Chondrocyte (in vitro differentiated cells): ENCODE measurements at regions not wholly inside any gene's neighbourhood (a gene's known extent, or its start where the extent isn't known, plus 50 kb on each side); places are given as distances from the start of the nearest gene placed in this dataset.
A peak's percentile ranks its signal among the peaks of the same experiment; 100 is the strongest.

Source experiments
- DNase-seq: peaks from one replicate; pipeline ENCODE4 v3.0.0; 2021; ENCODE audit warnings: mixed read lengths, low spot score
- H3K27ac Mint-ChIP-seq: one replicate; pipeline ENCODE4 v1.8.0; 2021; ENCODE audit warnings: mild to moderate bottlenecking, moderate library complexity, mixed read lengths; ENCODE audit not compliant: unreplicated experiment
- H3K27me3 Mint-ChIP-seq: 2 replicates; pipeline ENCODE4 v1.8.0; 2021; ENCODE audit warnings: low read depth, mixed read lengths
- H3K36me3 Mint-ChIP-seq: 2 replicates; pipeline ENCODE4 v1.8.0; 2021; ENCODE audit warnings: low read depth, mixed read lengths
- H3K4me1 Mint-ChIP-seq: 2 replicates; pipeline ENCODE4 v1.8.0; 2021; ENCODE audit warnings: low read depth, mild to moderate bottlenecking, mixed read lengths
- H3K4me3 Mint-ChIP-seq: one replicate; pipeline ENCODE4 v1.8.0; 2021; ENCODE audit warnings: mild to moderate bottlenecking, moderate library complexity, mixed read lengths; ENCODE audit not compliant: unreplicated experiment
- H3K9me3 Mint-ChIP-seq: 2 replicates; pipeline ENCODE4 v1.8.0; 2021; ENCODE audit warnings: low read depth, mixed read lengths
- TF ChIP-seq, protein P1 (sequence below): fragments of 200-600 bp; sonication (generic); IDR thresholded peaks from 2 replicates; pipeline ENCODE4 v1.5.0; 2021; ENCODE audit warnings: antibody characterized with exemption, mild to moderate bottlenecking, moderate library complexity

DNA sequence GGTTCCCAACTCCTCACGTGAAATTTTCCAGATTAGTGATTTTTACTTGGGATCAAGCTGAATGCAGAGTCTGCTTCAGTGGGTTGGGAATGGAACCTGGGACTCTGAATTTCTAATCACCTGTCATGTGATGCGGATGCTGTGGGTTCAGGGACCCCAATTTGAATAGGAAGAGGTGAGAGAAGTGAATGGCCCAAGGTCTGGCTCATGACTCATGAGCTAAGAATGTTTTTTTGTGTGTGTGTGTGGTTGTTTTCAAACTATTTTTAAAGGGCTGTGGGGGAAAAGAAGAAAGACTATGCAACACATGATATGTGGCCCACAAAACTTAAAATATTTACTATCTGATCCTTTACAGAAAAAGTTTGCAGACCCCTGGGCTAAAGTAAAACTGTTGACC lies 108.5 kb upstream of the CYRIA start:
- no peaks in the 10 kb centered on the region for H3K9me3 Mint-ChIP-seq
- H3K27ac Mint-ChIP-seq: no peak overlapping the region
- peaks cover 51% of the 10 kb centered on the region for H3K27me3 Mint-ChIP-seq
- H3K36me3 Mint-ChIP-seq: no peaks in the 10 kb centered on the region
- H3K4me3 Mint-ChIP-seq: no peak overlapping the region
- no peak for DNase-seq
- TF ChIP-seq, protein P1, sequence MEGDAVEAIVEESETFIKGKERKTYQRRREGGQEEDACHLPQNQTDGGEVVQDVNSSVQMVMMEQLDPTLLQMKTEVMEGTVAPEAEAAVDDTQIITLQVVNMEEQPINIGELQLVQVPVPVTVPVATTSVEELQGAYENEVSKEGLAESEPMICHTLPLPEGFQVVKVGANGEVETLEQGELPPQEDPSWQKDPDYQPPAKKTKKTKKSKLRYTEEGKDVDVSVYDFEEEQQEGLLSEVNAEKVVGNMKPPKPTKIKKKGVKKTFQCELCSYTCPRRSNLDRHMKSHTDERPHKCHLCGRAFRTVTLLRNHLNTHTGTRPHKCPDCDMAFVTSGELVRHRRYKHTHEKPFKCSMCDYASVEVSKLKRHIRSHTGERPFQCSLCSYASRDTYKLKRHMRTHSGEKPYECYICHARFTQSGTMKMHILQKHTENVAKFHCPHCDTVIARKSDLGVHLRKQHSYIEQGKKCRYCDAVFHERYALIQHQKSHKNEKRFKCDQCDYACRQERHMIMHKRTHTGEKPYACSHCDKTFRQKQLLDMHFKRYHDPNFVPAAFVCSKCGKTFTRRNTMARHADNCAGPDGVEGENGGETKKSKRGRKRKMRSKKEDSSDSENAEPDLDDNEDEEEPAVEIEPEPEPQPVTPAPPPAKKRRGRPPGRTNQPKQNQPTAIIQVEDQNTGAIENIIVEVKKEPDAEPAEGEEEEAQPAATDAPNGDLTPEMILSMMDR: no peak
- H3K4me1 Mint-ChIP-seq: no peaks in the 10 kb centered on the region

DNA sequence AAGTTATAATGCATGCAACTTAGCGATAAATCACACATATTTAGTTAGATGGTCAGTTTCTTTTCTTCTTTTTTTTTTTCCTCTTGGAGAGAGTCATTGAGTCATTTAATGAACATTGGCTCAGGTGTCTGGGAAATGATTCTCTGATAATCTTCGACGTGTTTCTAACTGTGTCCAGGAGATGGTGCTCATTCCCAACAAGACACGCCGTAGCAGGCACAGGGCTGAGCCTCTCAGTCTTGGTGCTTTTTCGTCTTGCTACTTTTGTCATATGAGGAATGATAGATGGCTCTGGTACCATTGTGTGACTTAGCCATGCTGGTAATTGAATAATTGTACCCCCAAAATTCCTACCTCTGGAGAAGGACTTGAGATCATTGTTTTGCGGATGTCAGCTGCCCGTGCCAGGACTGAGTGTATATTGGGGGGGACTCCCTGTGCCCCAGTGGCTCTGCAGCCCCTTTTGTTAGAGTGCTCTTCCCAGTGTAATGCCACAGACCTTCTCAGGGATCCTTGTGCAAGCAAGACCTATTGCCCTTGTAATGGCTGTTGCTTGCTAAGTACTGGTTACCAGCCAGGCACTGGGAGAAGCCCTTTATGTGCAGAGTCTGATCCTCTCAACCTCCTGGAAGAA lies 107.6 kb upstream of the CYRIA start:
- no peak for DNase-seq
- no peaks in the 10 kb centered on the region for H3K36me3 Mint-ChIP-seq
- no peak overlapping the region for H3K4me3 Mint-ChIP-seq
- H3K27ac Mint-ChIP-seq: no peak overlapping the region
- H3K4me1 Mint-ChIP-seq: no peaks in the 10 kb centered on the region
- H3K9me3 Mint-ChIP-seq: no peaks in the 10 kb centered on the region
- H3K27me3 Mint-ChIP-seq: peaks cover 50% of the 10 kb centered on the region
- TF ChIP-seq, protein P1: peak; percentile 82

DNA sequence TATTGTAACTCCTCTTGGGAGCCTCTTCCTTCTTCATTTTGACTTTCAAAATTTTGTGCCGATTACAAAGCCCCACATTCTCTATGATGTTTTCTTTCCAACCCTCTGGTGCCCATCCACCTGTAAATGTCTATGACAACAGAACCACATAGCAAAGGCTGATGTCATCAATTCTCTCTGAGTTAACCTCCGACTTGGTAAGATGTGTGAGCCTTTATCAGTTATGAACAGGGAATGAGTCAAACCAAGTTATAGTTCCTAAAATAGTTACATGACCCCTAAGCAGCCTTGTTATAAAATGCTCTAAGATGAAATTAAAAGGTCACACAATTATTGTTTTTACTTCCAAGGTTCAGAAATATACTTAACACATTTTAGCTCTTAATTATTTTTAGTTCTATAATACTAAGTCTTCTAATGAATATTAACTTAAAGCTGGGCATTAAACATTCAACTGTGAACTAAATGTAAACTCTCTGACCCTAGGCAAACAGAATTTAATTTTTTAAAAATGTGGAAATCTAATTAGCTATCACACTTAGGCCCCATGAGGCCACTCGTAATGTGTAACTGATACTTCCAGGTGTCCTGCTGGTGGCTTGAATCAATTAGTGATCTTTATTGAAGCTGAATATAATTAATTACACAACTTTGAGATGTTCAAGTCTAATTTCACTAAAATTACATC lies 102.3 kb upstream of the CYRIA start:
- TF ChIP-seq, protein P1: no peak
- no peak for DNase-seq
- H3K4me1 Mint-ChIP-seq: no peaks in the 10 kb centered on the region
- H3K27ac Mint-ChIP-seq: no peak overlapping the region
- H3K9me3 Mint-ChIP-seq: peaks cover 5% of the 10 kb centered on the region
- peaks cover 40% of the 10 kb centered on the region for H3K27me3 Mint-ChIP-seq
- no peaks in the 10 kb centered on the region for H3K36me3 Mint-ChIP-seq
- no peak overlapping the region for H3K4me3 Mint-ChIP-seq

DNA sequence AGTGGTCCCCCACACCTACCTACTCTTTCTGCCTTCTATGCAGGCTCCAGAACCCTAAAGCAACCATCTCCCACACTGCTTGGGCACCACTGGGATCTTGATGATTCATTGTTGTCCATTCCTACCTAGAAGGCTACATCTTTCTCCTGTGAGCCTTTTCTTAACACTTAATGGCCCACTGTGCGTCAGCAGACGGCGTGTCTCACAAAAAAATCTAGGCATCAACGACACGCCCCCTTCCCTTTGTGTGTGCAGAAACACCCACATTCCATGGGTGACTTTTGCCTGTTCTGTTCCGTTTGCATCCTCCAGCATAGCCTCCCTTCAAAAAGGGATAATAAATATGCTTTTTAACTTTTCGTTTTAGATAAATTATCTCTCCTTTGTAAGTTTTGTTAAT lies 99.7 kb upstream of the CYRIA start:
- Mint-ChIP-seq H3K4me1 (no peaks in the 10 kb centered on the region), H3K27me3 (peaks cover 38% of the 10 kb centered on the region), H3K27ac (no peak overlapping the region), H3K36me3 (no peaks in the 10 kb centered on the region), H3K4me3 (no peak overlapping the region), H3K9me3 (peaks cover 5% of the 10 kb centered on the region)
- TF ChIP-seq, protein P1: no peak
- DNase-seq: no peak

DNA sequence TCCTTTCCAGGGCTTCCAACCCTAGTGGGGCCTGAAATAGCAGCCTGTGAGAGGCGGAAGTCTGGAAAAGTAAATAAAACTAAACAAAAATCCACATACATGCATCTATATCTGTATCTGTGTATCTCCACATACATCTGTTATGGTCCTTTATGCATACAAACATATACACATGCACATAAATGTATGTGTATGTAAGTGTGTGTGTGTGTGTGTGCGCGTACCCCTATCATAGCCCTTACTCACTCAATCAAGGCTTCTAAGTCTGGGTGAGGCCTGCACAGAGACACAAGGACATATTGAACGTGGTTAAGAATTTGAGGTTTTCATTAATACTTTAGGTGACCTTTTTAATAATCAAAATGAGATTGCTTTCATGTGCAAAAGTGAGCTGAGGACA lies 98.9 kb upstream of the CYRIA start:
- TF ChIP-seq, protein P1: no peak
- Mint-ChIP-seq H3K4me1 (no peaks in the 10 kb centered on the region), H3K27ac (no peak overlapping the region), H3K36me3 (no peaks in the 10 kb centered on the region), H3K9me3 (peaks cover 5% of the 10 kb centered on the region), H3K27me3 (peaks cover 29% of the 10 kb centered on the region), H3K4me3 (no peak overlapping the region)
- no peak for DNase-seq
